ENCODE measurements at regions not wholly inside any gene's neighbourhood (a gene's known extent, or its start where the extent isn't known, plus 50 kb on each side); places are given as distances from the start of the nearest gene placed in this dataset.

- no peak overlapping the region for H3K27ac Mint-ChIP-seq
- H3K36me3 Mint-ChIP-seq, result no peaks in the 10 kb centered on the region
- H3K9me3 Mint-ChIP-seq, result no peaks in the 10 kb centered on the region
- H3K4me1 ChIP-seq, result no peaks in the 10 kb centered on the region
- DNase-seq (ENCODE audit: low spot score), result no peak
- H3K79me2 ChIP-seq (ENCODE audit: low read depth), result no peaks in the 10 kb centered on the region
- H2AFZ ChIP-seq (replicated peaks), result no peak overlapping the region
- H3K4me3 Mint-ChIP-seq, result no peak overlapping the region
- H3K27me3 ChIP-seq, result no peaks in the 10 kb centered on the region
- H3F3A ChIP-seq (ENCODE audit: low read depth), result no peaks in the 10 kb centered on the region
- no peaks in the 10 kb centered on the region for H4K20me1 ChIP-seq (ENCODE audit: low read depth)
- no peak overlapping the region for H3K9ac ChIP-seq
- no peaks in the 10 kb centered on the region for H3K9me3 ChIP-seq (ENCODE audit: low read depth)
- TF ChIP-seq, protein P1, sequence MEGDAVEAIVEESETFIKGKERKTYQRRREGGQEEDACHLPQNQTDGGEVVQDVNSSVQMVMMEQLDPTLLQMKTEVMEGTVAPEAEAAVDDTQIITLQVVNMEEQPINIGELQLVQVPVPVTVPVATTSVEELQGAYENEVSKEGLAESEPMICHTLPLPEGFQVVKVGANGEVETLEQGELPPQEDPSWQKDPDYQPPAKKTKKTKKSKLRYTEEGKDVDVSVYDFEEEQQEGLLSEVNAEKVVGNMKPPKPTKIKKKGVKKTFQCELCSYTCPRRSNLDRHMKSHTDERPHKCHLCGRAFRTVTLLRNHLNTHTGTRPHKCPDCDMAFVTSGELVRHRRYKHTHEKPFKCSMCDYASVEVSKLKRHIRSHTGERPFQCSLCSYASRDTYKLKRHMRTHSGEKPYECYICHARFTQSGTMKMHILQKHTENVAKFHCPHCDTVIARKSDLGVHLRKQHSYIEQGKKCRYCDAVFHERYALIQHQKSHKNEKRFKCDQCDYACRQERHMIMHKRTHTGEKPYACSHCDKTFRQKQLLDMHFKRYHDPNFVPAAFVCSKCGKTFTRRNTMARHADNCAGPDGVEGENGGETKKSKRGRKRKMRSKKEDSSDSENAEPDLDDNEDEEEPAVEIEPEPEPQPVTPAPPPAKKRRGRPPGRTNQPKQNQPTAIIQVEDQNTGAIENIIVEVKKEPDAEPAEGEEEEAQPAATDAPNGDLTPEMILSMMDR (IDR thresholded peaks at IDR 0.05), result no peak
- TF ChIP-seq EZH2 (IDR thresholded peaks at IDR 0.05) (no peak), EZH2phosphoT487 (IDR thresholded peaks at IDR 0.05) (no peak)
- H3K36me3 ChIP-seq, result no peaks in the 10 kb centered on the region
- H3K4me3 ChIP-seq, result no peak overlapping the region
- H3K4me1 Mint-ChIP-seq, result no peaks in the 10 kb centered on the region
- H3K4me2 ChIP-seq, result no peak overlapping the region
- H3K27ac ChIP-seq, result no peak overlapping the region
- peaks cover 7% of the 10 kb centered on the region for H3K27me3 Mint-ChIP-seq (ENCODE audit: insufficient read depth, low read depth)
These were observed 110.8 kb upstream of the TMEM45B start for GRCh38 chr11:129704831-129705230.

- Histone ChIP-seq H4K20me1 (ENCODE audit: low read depth) (no peaks in the 10 kb centered on the region), H3K36me3 (no peaks in the 10 kb centered on the region)
These were observed 110.3 kb upstream of the TMEM45B start for GRCh38 chr11:129705341-129705740.

DNA sequence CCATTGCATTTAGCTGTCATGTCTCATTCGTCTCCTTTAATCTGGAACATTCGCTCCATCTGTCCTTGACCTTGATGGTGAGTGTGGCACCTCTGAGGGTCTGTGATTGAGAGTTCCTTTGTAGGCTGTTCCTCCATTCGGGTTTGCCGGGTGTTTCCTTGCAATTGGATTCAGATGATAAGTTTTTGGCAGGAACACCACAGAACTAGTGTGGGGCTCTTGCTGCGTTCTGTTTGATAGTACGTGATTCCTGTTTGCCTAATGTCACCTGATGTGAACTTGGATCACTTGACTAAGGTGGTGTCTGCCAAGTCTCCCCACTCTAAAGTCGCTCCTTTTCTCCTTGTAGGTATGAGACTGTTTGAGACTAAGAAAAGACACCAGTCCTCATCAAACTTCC lies 109.7 kb upstream of the TMEM45B start:
- no peak overlapping the region for H3K27ac Mint-ChIP-seq
- no peaks in the 10 kb centered on the region for H3K27me3 ChIP-seq
- H3K27me3 Mint-ChIP-seq (ENCODE audit: insufficient read depth, low read depth), result peaks cover 6% of the 10 kb centered on the region

More at GRCh38 chr11:129705341-129705740, 110.3 kb upstream of the TMEM45B start:
- Histone ChIP-seq H3K27me3 (no peaks in the 10 kb centered on the region), H3K79me2 (ENCODE audit: low read depth) (no peaks in the 10 kb centered on the region), H3K4me1 (no peaks in the 10 kb centered on the region), H3K27ac (no peak overlapping the region), H3K9ac (no peak overlapping the region), H2AFZ (replicated peaks) (no peak overlapping the region), H3K9me3 (ENCODE audit: low read depth) (no peaks in the 10 kb centered on the region), H3K4me2 (no peak overlapping the region), H3K4me3 (no peak overlapping the region), H3F3A (ENCODE audit: low read depth) (no peaks in the 10 kb centered on the region)
- H3K4me1 Mint-ChIP-seq, result no peaks in the 10 kb centered on the region
- no peak for DNase-seq (ENCODE audit: low spot score)
- no peak overlapping the region for H3K4me3 Mint-ChIP-seq
- no peaks in the 10 kb centered on the region for H3K36me3 Mint-ChIP-seq
- no peak overlapping the region for H3K27ac Mint-ChIP-seq
- H3K27me3 Mint-ChIP-seq (ENCODE audit: insufficient read depth, low read depth), result peaks cover 6% of the 10 kb centered on the region
- no peaks in the 10 kb centered on the region for H3K9me3 Mint-ChIP-seq
- TF ChIP-seq EZH2 (IDR thresholded peaks at IDR 0.05) (no peak), EZH2phosphoT487 (IDR thresholded peaks at IDR 0.05) (no peak)
- TF ChIP-seq, protein P1 (IDR thresholded peaks at IDR 0.05), result no peak

More for the DNA sequence above, 109.7 kb upstream of the TMEM45B start:
- Histone ChIP-seq H3F3A (ENCODE audit: low read depth) (no peaks in the 10 kb centered on the region), H4K20me1 (ENCODE audit: low read depth) (no peaks in the 10 kb centered on the region), H3K36me3 (no peaks in the 10 kb centered on the region), H3K9ac (no peak overlapping the region), H3K4me2 (no peak overlapping the region), H3K27ac (no peak overlapping the region), H3K4me3 (no peak overlapping the region), H3K4me1 (no peaks in the 10 kb centered on the region), H3K9me3 (ENCODE audit: low read depth) (no peaks in the 10 kb centered on the region), H2AFZ (replicated peaks) (no peak overlapping the region), H3K79me2 (ENCODE audit: low read depth) (no peaks in the 10 kb centered on the region)
- DNase-seq (ENCODE audit: low spot score), result no peak
- no peaks in the 10 kb centered on the region for H3K9me3 Mint-ChIP-seq
- H3K4me3 Mint-ChIP-seq, result no peak overlapping the region
- no peak for TF ChIP-seq EZH2 (IDR thresholded peaks at IDR 0.05)
- no peak for TF ChIP-seq EZH2phosphoT487 (IDR thresholded peaks at IDR 0.05)
- TF ChIP-seq, protein P1 (IDR thresholded peaks at IDR 0.05), result no peak
- H3K4me1 Mint-ChIP-seq, result no peaks in the 10 kb centered on the region
- H3K36me3 Mint-ChIP-seq, result no peaks in the 10 kb centered on the region

Data from neural progenitor cell (in vitro differentiated cells).